Stomach (tissue), 8 donors: ENCODE measurements at regions not wholly inside any gene's neighbourhood (a gene's known extent, or its start where the extent isn't known, plus 50 kb on each side); places are given as distances from the start of the nearest gene placed in this dataset.

Experiments used
- DNase-seq, 2 donors: peaks; one replicate each; pipeline versions ENCODE4 v3.0.0 to v3.0.0-alpha.2; 2013 to 2019
- H3K27ac ChIP-seq, 5 donors: fragments of 200-600 bp in 4 of 5; sonication (generic) in 4 of 5; one replicate each; pipeline ENCODE4 v1.5.1; 2013 to 2019; ENCODE audit warnings: mild to moderate bottlenecking in 1 of 5, moderate library complexity in 1 of 5
- H3K27me3 ChIP-seq, 3 donors: fragments of 200-600 bp; sonication (generic); one replicate each; pipeline ENCODE4 v1.5.1; 2017 to 2019; ENCODE audit warnings: mixed run types in 1 of 3
- H3K36me3 ChIP-seq, 4 donors: fragments of 200-600 bp; sonication (generic); 1 replicate in 3 of 4; 2 replicates in 1 of 4; pipeline ENCODE4 v1.5.1; 2016 to 2019
- H3K4me1 ChIP-seq, 4 donors: fragments of 200-600 bp; sonication (generic); one replicate each; pipeline ENCODE4 v1.5.1; 2016 to 2019
- H3K4me3 ChIP-seq, 4 donors: fragments of 200-600 bp; sonication (generic) in 3 of 4; one replicate each; pipeline ENCODE4 v1.5.1; 2016 to 2019; ENCODE audit warnings: mild to moderate bottlenecking in 1 of 4
- H3K9me3 ChIP-seq, 4 donors: fragments of 200-600 bp; sonication (generic); one replicate each; pipeline ENCODE4 v1.5.1; 2016 to 2019
- CTCF ChIP-seq, 7 experiments: fragments of 450-650 bp in 4 of 7; fragments of 200-600 bp in 3 of 7; sonication (generic) in 3 of 7; IDR thresholded peaks; one replicate each; pipeline ENCODE4 v1.5.1; 2016 to 2019; ENCODE audit warnings: antibody characterized with exemption in 7 of 7, control low read depth in 2 of 7, mild to moderate bottlenecking in 1 of 7
- EP300 ChIP-seq: sonication (generic); formaldehyde crosslinking; IDR thresholded peaks from one replicate; pipeline ENCODE4 v1.6.1; 2017; ENCODE audit warnings: antibody characterized with exemption
- POLR2A ChIP-seq, 4 donors: fragments of 450-650 bp; IDR thresholded peaks; one replicate each; pipeline ENCODE4 v1.6.1; 2016; ENCODE audit warnings: antibody characterized with exemption in 4 of 4, control low read depth in 2 of 4, mild to moderate bottlenecking in 1 of 4, moderate library complexity in 1 of 4
- POLR2AphosphoS5 ChIP-seq, 3 donors: sonication (generic); formaldehyde crosslinking; IDR thresholded peaks; one replicate each; pipeline ENCODE4 v1.6.1; 2016; ENCODE audit warnings: antibody characterized with exemption in 3 of 3
- WGBS, 5 donors: extraction: QIAGEN DNeasy Blood & Tissue Kit in 3 of 5; methylation state at CpG; one replicate each; pipeline versions ENCODE4 v1.1.5 to v1.1.7; 2013 to 2018; 5-methylcytosine and 5-hydroxymethylcytosine counted together
- intact Hi-C: fragments of 100-400 bp; cut with DNase I; formaldehyde crosslinking; loops from one replicate; pipeline ENCODE4 v1.15.1; 2023; ENCODE audit warnings: low total_unique reads
- donor health status: healthy with polysubstance abuse.
- donor health status: Bipolar disorder and iron deficiency.
- donor health status: healthy.

GRCh38 chr3:161156936-161157335, 51.8 kb upstream of the B3GALNT1 start:
- no peaks in the 10 kb centered on the region for H3K27me3 ChIP-seq
- no peak overlapping the region for H3K4me3 ChIP-seq
- no peak for TF ChIP-seq CTCF (IDR thresholded peaks at IDR 0.05)
- no peak for TF ChIP-seq POLR2A (IDR thresholded peaks at IDR 0.05)
- TF ChIP-seq POLR2AphosphoS5 (IDR thresholded peaks at IDR 0.05) = no peak
- TF ChIP-seq EP300 = no peak
- DNase-seq = no peak
- H3K27ac ChIP-seq = no peak overlapping the region
- H3K9me3 ChIP-seq = no peaks in the 10 kb centered on the region
- no peaks in the 10 kb centered on the region for H3K36me3 ChIP-seq
- H3K4me1 ChIP-seq = no peaks in the 10 kb centered on the region
- intact Hi-C loops = no loop called here
- 74 to 86% (median 78%) methylated on average over 5 of the region's 5 CpGs for WGBS, 5 donors

- H3K27me3 ChIP-seq = no peaks in the 10 kb centered on the region
- no peaks in the 10 kb centered on the region for H3K4me1 ChIP-seq
- intact Hi-C loops = no loop called here
- no peak overlapping the region for H3K4me3 ChIP-seq
- WGBS, 5 donors = 93 to 98% (median 95%) methylated on average over 20 of the region's 20 CpGs
- peaks cover 0 to 13% (median 2%) of the 10 kb centered on the region in 4 donors for H3K9me3 ChIP-seq
- no peak for TF ChIP-seq CTCF (IDR thresholded peaks at IDR 0.05)
- no peak for TF ChIP-seq POLR2A (IDR thresholded peaks at IDR 0.05)
- TF ChIP-seq POLR2AphosphoS5 (IDR thresholded peaks at IDR 0.05) = no peak
- no peak for TF ChIP-seq EP300
- no peak for DNase-seq
- H3K27ac ChIP-seq = no peak overlapping the region
- H3K36me3 ChIP-seq = no peaks in the 10 kb centered on the region
These were observed 56.5 kb upstream of the B3GALNT1 start for GRCh38 chr3:161161603-161162002.

- no peaks in the 10 kb centered on the region for H3K36me3 ChIP-seq
- H3K27me3 ChIP-seq = no peaks in the 10 kb centered on the region
- peak in 1 of 2 donors; percentile 12 for DNase-seq
- no peak overlapping the region for H3K4me3 ChIP-seq
- WGBS, 5 donors = 11 to 23% (median 16%) methylated on average over 1 of the region's 1 CpG
- no peaks in the 10 kb centered on the region for H3K4me1 ChIP-seq
- intact Hi-C loops = no loop called here
- peaks cover 0 to 13% (median 2%) of the 10 kb centered on the region in 4 donors for H3K9me3 ChIP-seq
- no peak for TF ChIP-seq POLR2AphosphoS5 (IDR thresholded peaks at IDR 0.05)
- no peak for TF ChIP-seq EP300
- no peak for TF ChIP-seq CTCF (IDR thresholded peaks at IDR 0.05)
- no peak for TF ChIP-seq POLR2A (IDR thresholded peaks at IDR 0.05)
- H3K27ac ChIP-seq = no peak overlapping the region
These were observed 57.8 kb upstream of the NMD3 start for GRCh38 chr3:161163297-161163696.

- H3K36me3 ChIP-seq = no peaks in the 10 kb centered on the region
- no peak overlapping the region for H3K4me3 ChIP-seq
- H3K9me3 ChIP-seq = peaks cover 0 to 13% (median 2%) of the 10 kb centered on the region in 4 donors
- H3K27me3 ChIP-seq = no peaks in the 10 kb centered on the region
- intact Hi-C loops = no loop called here
- no peak overlapping the region for H3K27ac ChIP-seq
- WGBS, 5 donors = 94 to 96% (median 95%) methylated on average over 4 of the region's 4 CpGs
- no peak for TF ChIP-seq EP300
- no peak for TF ChIP-seq POLR2AphosphoS5 (IDR thresholded peaks at IDR 0.05)
- no peak for TF ChIP-seq POLR2A (IDR thresholded peaks at IDR 0.05)
- TF ChIP-seq CTCF (IDR thresholded peaks at IDR 0.05) = no peak
- no peak for DNase-seq
- H3K4me1 ChIP-seq = no peaks in the 10 kb centered on the region
These were observed 55.1 kb upstream of the NMD3 start for GRCh38 chr3:161166051-161166450.
